ENCODE measurements at regions not wholly inside any gene's neighbourhood (a gene's known extent, or its start where the extent isn't known, plus 50 kb on each side); places are given as distances from the start of the nearest gene placed in this dataset.

DNA sequence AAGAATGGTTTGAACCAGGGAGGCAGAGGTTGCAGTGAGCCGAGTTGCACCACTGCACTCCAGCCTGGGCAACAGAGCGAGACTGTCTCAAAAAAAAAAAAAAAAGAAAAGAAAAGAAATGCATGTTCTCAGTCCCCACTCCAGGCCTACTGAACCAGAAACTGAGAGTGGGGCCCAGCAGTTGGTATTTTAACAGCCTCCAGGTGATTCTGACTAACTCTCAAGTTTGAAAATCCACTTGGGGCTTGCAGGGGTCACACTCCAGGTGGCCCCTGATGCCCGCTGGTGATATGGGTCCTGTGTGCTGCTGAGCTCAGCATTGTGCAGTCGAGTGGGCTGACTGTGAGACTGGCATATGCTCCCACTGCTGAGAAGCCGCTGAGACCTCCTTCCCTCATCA, 133.7 kb upstream of the C2CD4B start:
- no peak overlapping the region for H3K4me3 ChIP-seq (ENCODE audit: low read depth, low read length)
- no peak for TF ChIP-seq CTCF (conservative IDR thresholded peaks at IDR 0.05; ENCODE audit: low read depth, low read length)
- no peak for DNase-seq (ENCODE audit: low read depth)

DNA sequence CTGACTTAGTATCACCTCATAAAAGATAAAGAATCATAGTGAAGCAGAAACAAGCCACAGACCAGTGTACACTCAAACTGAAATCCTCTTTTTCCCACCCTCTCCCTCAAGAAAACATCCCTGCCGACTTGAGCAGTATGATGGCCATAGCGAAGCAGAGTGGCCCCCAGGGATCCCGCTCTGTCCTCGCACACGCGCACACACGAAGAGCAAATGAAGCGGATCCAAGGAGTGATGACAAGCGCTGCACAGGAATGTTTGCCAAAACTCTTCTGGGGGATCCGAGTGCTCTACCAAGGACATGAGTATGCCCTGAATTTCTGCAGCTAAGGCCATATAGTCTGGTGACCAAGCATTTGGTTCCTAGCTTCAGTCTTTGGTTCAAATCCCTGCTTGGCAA, 134.5 kb upstream of the C2CD4B start:
- no peak for TF ChIP-seq CTCF (conservative IDR thresholded peaks at IDR 0.05; ENCODE audit: low read depth, low read length)
- no peak overlapping the region for H3K4me3 ChIP-seq (ENCODE audit: low read depth, low read length)
- DNase-seq (ENCODE audit: low read depth): no peak

DNA sequence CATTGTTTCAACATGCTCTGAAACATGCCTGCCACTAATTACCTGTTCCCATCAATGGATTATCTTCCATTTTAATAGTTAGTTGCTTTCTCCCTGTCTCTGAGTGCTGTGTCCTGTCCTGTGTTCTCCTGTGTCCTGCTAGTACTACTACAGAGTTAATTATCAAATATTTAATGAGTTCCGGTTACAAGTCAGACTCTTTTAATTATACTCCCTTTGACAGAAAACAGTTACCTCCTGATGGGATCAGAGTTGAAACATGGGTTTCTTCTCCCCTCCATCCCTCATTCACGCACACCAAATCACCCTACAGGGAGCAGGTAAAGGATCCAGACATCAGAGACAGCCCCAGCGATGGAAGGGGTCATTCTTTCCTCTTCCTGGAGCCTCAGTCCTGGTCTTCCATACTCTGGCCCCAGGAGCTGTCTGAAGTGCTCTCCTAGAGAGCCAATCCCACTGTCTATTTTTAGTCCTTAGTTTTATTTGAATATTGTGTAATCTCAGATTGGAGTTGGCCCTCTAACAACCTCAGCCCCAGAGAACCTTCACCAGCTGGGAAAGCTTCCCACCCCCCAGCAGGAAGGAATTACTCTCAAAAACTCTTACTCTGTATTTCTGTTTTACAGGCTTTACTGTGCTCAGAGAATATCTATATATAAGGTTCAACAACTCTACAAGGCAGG, 137.0 kb upstream of the C2CD4B start:
- no peak for TF ChIP-seq CTCF (conservative IDR thresholded peaks at IDR 0.05; ENCODE audit: low read depth, low read length)
- no peak for DNase-seq (ENCODE audit: low read depth)
- no peak overlapping the region for H3K4me3 ChIP-seq (ENCODE audit: low read depth, low read length)

GRCh38 chr15:62306851-62307504, 141.9 kb upstream of the C2CD4B start:
- TF ChIP-seq CTCF (conservative IDR thresholded peaks at IDR 0.05; ENCODE audit: low read depth, low read length): peak; percentile 73
- DNase-seq (ENCODE audit: low read depth): peak; percentile 44
- no peak overlapping the region for H3K4me3 ChIP-seq (ENCODE audit: low read depth, low read length)

DNA sequence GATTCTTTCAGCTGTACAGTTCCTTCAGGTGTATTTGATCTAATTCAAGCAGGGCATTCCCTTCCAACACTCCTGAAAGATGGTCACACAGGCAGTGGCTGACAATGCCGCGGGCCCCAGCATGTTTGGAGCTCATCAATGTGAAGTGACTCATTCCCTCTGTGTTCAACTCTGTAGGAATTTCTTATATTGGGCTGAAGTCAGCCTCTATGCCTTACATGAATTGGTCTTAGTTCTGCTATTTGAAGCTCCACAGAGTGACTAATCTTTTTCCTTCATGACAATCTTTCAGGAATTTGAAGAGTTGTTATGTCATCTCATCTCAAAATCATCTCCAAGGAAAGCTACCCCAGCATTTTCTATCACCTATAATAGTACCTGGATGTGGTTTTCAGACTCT, 142.5 kb upstream of the C2CD4B start:
- TF ChIP-seq CTCF (conservative IDR thresholded peaks at IDR 0.05; ENCODE audit: low read depth, low read length): no peak
- no peak overlapping the region for H3K4me3 ChIP-seq (ENCODE audit: low read depth, low read length)
- DNase-seq (ENCODE audit: low read depth): no peak

DNA sequence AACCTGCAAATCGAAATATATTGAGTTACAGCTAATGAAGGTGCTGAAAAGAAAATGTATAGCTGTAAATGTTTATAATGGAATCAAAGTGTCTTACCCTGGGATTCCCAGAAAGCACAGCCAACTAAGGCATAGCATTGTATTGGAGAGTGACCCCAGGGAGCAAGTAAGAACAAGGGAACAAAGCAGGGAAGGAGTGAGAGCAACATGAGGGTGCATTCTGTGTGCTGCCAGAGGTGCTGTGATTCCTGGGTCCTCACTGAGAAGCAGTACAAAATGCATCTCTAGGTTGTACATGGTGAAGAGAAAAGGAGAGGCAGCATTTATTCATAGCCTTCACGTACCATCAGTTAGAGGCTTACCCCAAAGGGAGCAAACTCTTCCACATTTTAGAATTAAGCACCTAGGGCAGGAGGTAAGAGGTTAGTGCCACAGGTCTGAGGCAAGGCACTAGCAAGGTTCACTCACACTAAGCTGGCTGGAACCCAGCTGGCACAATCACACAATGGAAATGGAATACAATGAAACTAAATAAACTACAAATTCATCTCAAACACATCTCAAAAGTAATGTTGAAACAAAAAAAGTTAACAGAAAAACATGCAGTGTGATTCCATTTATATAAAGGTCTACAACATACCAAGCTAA, 151.5 kb upstream of the C2CD4B start:
- no peak for DNase-seq (ENCODE audit: low read depth)
- H3K4me3 ChIP-seq (ENCODE audit: low read depth, low read length): no peak overlapping the region
- no peak for TF ChIP-seq CTCF (conservative IDR thresholded peaks at IDR 0.05; ENCODE audit: low read depth, low read length)

All from epithelial cell of proximal tubule (primary cell).